Activated T-helper 17 cell treated with anti-CD3 and anti-CD28 coated beads, Interleukin-2, amount 50 U/mL, for 72 hours (primary cell): ENCODE measurements at regions not wholly inside any gene's neighbourhood (a gene's known extent, or its start where the extent isn't known, plus 50 kb on each side); places are given as distances from the start of the nearest gene placed in this dataset.

Experiments used
- ATAC-seq: fragments of 150-1000 bp; cut with Tn5 transposase; replicated peaks from 2 replicates; pipeline ENCODE4 v1.10.0; 2021; ENCODE audit warnings: mild to moderate bottlenecking, moderate library complexity
- H3K27ac Mint-ChIP-seq: one replicate; pipeline ENCODE4 v1.8.0; 2022; ENCODE audit warnings: mixed read lengths
- H3K27me3 Mint-ChIP-seq: one replicate; pipeline ENCODE4 v1.8.0; 2022; ENCODE audit warnings: mixed read lengths
- H3K36me3 Mint-ChIP-seq: one replicate; pipeline ENCODE4 v1.8.0; 2022; ENCODE audit warnings: low read depth, mild to moderate bottlenecking, mixed read lengths
- H3K4me1 Mint-ChIP-seq: one replicate; pipeline ENCODE4 v1.8.0; 2022; ENCODE audit warnings: mixed read lengths
- H3K4me3 Mint-ChIP-seq: one replicate; pipeline ENCODE4 v1.8.0; 2022; ENCODE audit warnings: mild to moderate bottlenecking, mixed read lengths
- H3K9me3 Mint-ChIP-seq: one replicate; pipeline ENCODE4 v1.8.0; 2022; ENCODE audit warnings: mixed read lengths

- Mint-ChIP-seq H3K27ac (no peak overlapping the region), H3K4me3 (no peak overlapping the region), H3K4me1 (no peaks in the 10 kb centered on the region), H3K36me3 (no peaks in the 10 kb centered on the region), H3K9me3 (peaks cover 3% of the 10 kb centered on the region), H3K27me3 (peaks cover 20% of the 10 kb centered on the region)
- no peak for ATAC-seq
Measured at GRCh38 chr11:113572136-113572735, 97.0 kb upstream of the DRD2 start.

- H3K27ac Mint-ChIP-seq, result no peak overlapping the region
- no peak for ATAC-seq
Measured at GRCh38 chr11:113571531-113571930, 96.3 kb upstream of the DRD2 start.

GRCh38 chr11:113570906-113571305 lies 95.7 kb upstream of the DRD2 start:
- Mint-ChIP-seq H3K27me3 (peaks cover 23% of the 10 kb centered on the region), H3K36me3 (no peaks in the 10 kb centered on the region), H3K4me1 (no peaks in the 10 kb centered on the region), H3K9me3 (no peaks in the 10 kb centered on the region), H3K4me3 (no peak overlapping the region), H3K27ac (no peak overlapping the region)
- no peak for ATAC-seq

More at GRCh38 chr11:113571531-113571930, 96.3 kb upstream of the DRD2 start:
- H3K4me1 Mint-ChIP-seq, result no peaks in the 10 kb centered on the region
- no peak overlapping the region for H3K4me3 Mint-ChIP-seq
- no peaks in the 10 kb centered on the region for H3K36me3 Mint-ChIP-seq
- peaks cover 3% of the 10 kb centered on the region for H3K9me3 Mint-ChIP-seq
- H3K27me3 Mint-ChIP-seq, result peaks cover 27% of the 10 kb centered on the region

GRCh38 chr11:113569391-113569790 lies 94.2 kb upstream of the DRD2 start:
- no peak overlapping the region for H3K27ac Mint-ChIP-seq
- H3K36me3 Mint-ChIP-seq, result no peaks in the 10 kb centered on the region
- H3K4me1 Mint-ChIP-seq, result no peaks in the 10 kb centered on the region
- H3K9me3 Mint-ChIP-seq, result no peaks in the 10 kb centered on the region
- no peak overlapping the region for H3K4me3 Mint-ChIP-seq
- no peak for ATAC-seq
- peaks cover 25% of the 10 kb centered on the region for H3K27me3 Mint-ChIP-seq

GRCh38 chr11:113568566-113568965 lies 93.4 kb upstream of the DRD2 start:
- Mint-ChIP-seq H3K4me3 (no peak overlapping the region), H3K27ac (no peak overlapping the region), H3K4me1 (no peaks in the 10 kb centered on the region), H3K36me3 (no peaks in the 10 kb centered on the region), H3K9me3 (no peaks in the 10 kb centered on the region), H3K27me3 (peaks cover 27% of the 10 kb centered on the region)
- ATAC-seq, result no peak

- no peaks in the 10 kb centered on the region for H3K36me3 Mint-ChIP-seq
- no peak for ATAC-seq
- H3K27me3 Mint-ChIP-seq, result peaks cover 27% of the 10 kb centered on the region
- no peaks in the 10 kb centered on the region for H3K4me1 Mint-ChIP-seq
- H3K4me3 Mint-ChIP-seq, result no peak overlapping the region
- H3K9me3 Mint-ChIP-seq, result no peaks in the 10 kb centered on the region
- no peak overlapping the region for H3K27ac Mint-ChIP-seq
Measured at GRCh38 chr11:113567867-113568544, 92.8 kb upstream of the DRD2 start.

- H3K36me3 Mint-ChIP-seq, result no peaks in the 10 kb centered on the region
- no peak for ATAC-seq
- no peaks in the 10 kb centered on the region for H3K4me1 Mint-ChIP-seq
- H3K9me3 Mint-ChIP-seq, result no peaks in the 10 kb centered on the region
- no peak overlapping the region for H3K27ac Mint-ChIP-seq
- peaks cover 27% of the 10 kb centered on the region for H3K27me3 Mint-ChIP-seq
- no peak overlapping the region for H3K4me3 Mint-ChIP-seq
Measured at GRCh38 chr11:113567097-113567496, 91.9 kb upstream of the DRD2 start.

GRCh38 chr11:113564527-113565130 lies 89.4 kb upstream of the DRD2 start:
- Mint-ChIP-seq H3K4me1 (no peaks in the 10 kb centered on the region), H3K27ac (no peak overlapping the region), H3K36me3 (no peaks in the 10 kb centered on the region), H3K4me3 (no peak overlapping the region), H3K27me3 (peaks cover 20% of the 10 kb centered on the region), H3K9me3 (no peaks in the 10 kb centered on the region)
- ATAC-seq, result no peak

GRCh38 chr11:113563766-113564526 lies 88.7 kb upstream of the DRD2 start:
- Mint-ChIP-seq H3K4me1 (no peaks in the 10 kb centered on the region), H3K27me3 (peaks cover 20% of the 10 kb centered on the region), H3K9me3 (no peaks in the 10 kb centered on the region), H3K4me3 (no peak overlapping the region), H3K27ac (no peak overlapping the region), H3K36me3 (no peaks in the 10 kb centered on the region)
- ATAC-seq, result no peak

GRCh38 chr11:113562981-113563461 lies 87.8 kb upstream of the DRD2 start:
- ATAC-seq, result peak; percentile 88
- H3K4me1 Mint-ChIP-seq, result no peaks in the 10 kb centered on the region
- H3K27me3 Mint-ChIP-seq, result peaks cover 18% of the 10 kb centered on the region
- H3K9me3 Mint-ChIP-seq, result no peaks in the 10 kb centered on the region
- H3K27ac Mint-ChIP-seq, result no peak overlapping the region
- peak overlapping the region; percentile 12 for H3K4me3 Mint-ChIP-seq
- H3K36me3 Mint-ChIP-seq, result no peaks in the 10 kb centered on the region

GRCh38 chr11:113562576-113562975 lies 87.4 kb upstream of the DRD2 start:
- Mint-ChIP-seq H3K4me1 (no peaks in the 10 kb centered on the region), H3K4me3 (no peak overlapping the region), H3K27me3 (peaks cover 15% of the 10 kb centered on the region), H3K27ac (no peak overlapping the region), H3K36me3 (no peaks in the 10 kb centered on the region), H3K9me3 (no peaks in the 10 kb centered on the region)
- ATAC-seq, result peak; percentile 41

- Mint-ChIP-seq H3K4me3 (no peak overlapping the region), H3K27ac (no peak overlapping the region), H3K27me3 (no peaks in the 10 kb centered on the region), H3K4me1 (no peaks in the 10 kb centered on the region), H3K36me3 (no peaks in the 10 kb centered on the region), H3K9me3 (no peaks in the 10 kb centered on the region)
- no peak for ATAC-seq
Measured at GRCh38 chr11:113557926-113558325, 82.7 kb upstream of the DRD2 start.

- H3K36me3 Mint-ChIP-seq, result no peaks in the 10 kb centered on the region
- no peak overlapping the region for H3K27ac Mint-ChIP-seq
- peaks cover 9% of the 10 kb centered on the region for H3K27me3 Mint-ChIP-seq
- ATAC-seq, result no peak
- H3K4me1 Mint-ChIP-seq, result no peaks in the 10 kb centered on the region
- no peaks in the 10 kb centered on the region for H3K9me3 Mint-ChIP-seq
- H3K4me3 Mint-ChIP-seq, result no peak overlapping the region
Measured at GRCh38 chr11:113556036-113556435, 80.8 kb upstream of the DRD2 start.

- ATAC-seq, result no peak
- no peaks in the 10 kb centered on the region for H3K4me1 Mint-ChIP-seq
- H3K27me3 Mint-ChIP-seq, result peaks cover 12% of the 10 kb centered on the region
- no peaks in the 10 kb centered on the region for H3K36me3 Mint-ChIP-seq
- no peak overlapping the region for H3K27ac Mint-ChIP-seq
- no peaks in the 10 kb centered on the region for H3K9me3 Mint-ChIP-seq
- H3K4me3 Mint-ChIP-seq, result no peak overlapping the region
Measured at GRCh38 chr11:113555071-113555619, 79.9 kb upstream of the DRD2 start.
